ENCODE measurements at regions not wholly inside any gene's neighbourhood (a gene's known extent, or its start where the extent isn't known, plus 50 kb on each side); places are given as distances from the start of the nearest gene placed in this dataset.

- H3K36me3 ChIP-seq (replicated peaks in 1 of 2; ENCODE audit: control insufficient read depth in 1 of 2, insufficient read depth in 2 of 2, low read length in 2 of 2): no peaks in the 10 kb centered on the region
- no peak overlapping the region for H2AFZ ChIP-seq (ENCODE audit: insufficient read depth, low read depth, low read length, poor library complexity, severe bottlenecking)
- H3K9ac ChIP-seq (ENCODE audit: insufficient read depth, low read length, poor library complexity, severe bottlenecking): no peak overlapping the region
- Mint-ChIP-seq H3K4me1 (peaks cover 26% of the 10 kb centered on the region), H3K4me3 (peak overlapping the region in 1 of 2 donors; percentile 61), H3K9me3 (peaks cover 0 to 3% (median 0%) of the 10 kb centered on the region in 7 donors), H3K36me3 (no peaks in the 10 kb centered on the region), H3K27me3 (ENCODE audit: low read depth in 3 of 3) (peaks cover 0 to 6% (median 0%) of the 10 kb centered on the region in 3 donors), H3K27ac (peak overlapping the region; percentile 17 to 79 (median 47))
- no peaks in the 10 kb centered on the region for H3K79me2 ChIP-seq (ENCODE audit: insufficient read depth, low read length)
- intact Hi-C loops (cut with micrococcal nuclease): no loop called here
- H3K27me3 ChIP-seq (ENCODE audit: control insufficient read depth in 2 of 2, insufficient read depth in 2 of 2, low read length in 2 of 2): no peaks in the 10 kb centered on the region
- H3K4me3 ChIP-seq (replicated peaks in 1 of 3; ENCODE audit: low read depth in 2 of 3, low read length in 3 of 3): no peak overlapping the region
- no peak for TF ChIP-seq CTCF (IDR thresholded peaks at IDR 0.05)
- H3K9me3 ChIP-seq (replicated peaks in 1 of 2; ENCODE audit: control insufficient read depth in 1 of 2, insufficient read depth in 1 of 2, low read length in 2 of 2): no peaks in the 10 kb centered on the region
- H3K4me2 ChIP-seq (replicated peaks; ENCODE audit: extremely low read depth, low read length, poor library complexity, severe bottlenecking): no peak overlapping the region
- no peaks in the 10 kb centered on the region for H4K20me1 ChIP-seq (ENCODE audit: insufficient read depth, low read length)
- peak; percentile 21 to 64 (median 24) for DNase-seq
- peak overlapping the region in 1 of 2 donors; percentile 12 for H3K27ac ChIP-seq (ENCODE audit: low read depth in 1 of 2, low read length in 2 of 2)
- WGBS (ENCODE audit: insufficient coverage): no CpG with 5 or more reads among the region's 1 CpG
- H3K4me1 ChIP-seq (ENCODE audit: control insufficient read depth in 1 of 2, insufficient read depth in 2 of 2, low read length in 2 of 2): peaks cover 11 to 24% of the 10 kb centered on the region in 2 donors
Measured at GRCh38 chr5:143583409-143583808, 179.9 kb upstream of the NR3C1 start.

- Mint-ChIP-seq H3K4me1 (peaks cover 26% of the 10 kb centered on the region), H3K27me3 (ENCODE audit: low read depth in 3 of 3) (peaks cover 0 to 6% (median 0%) of the 10 kb centered on the region in 3 donors), H3K36me3 (no peaks in the 10 kb centered on the region), H3K9me3 (peaks cover 0 to 5% (median 0%) of the 10 kb centered on the region in 7 donors), H3K4me3 (no peak overlapping the region), H3K27ac (peak overlapping the region in 6 of 7 donors; percentile 12 to 79 (median 38))
- Histone ChIP-seq H3K4me3 (replicated peaks in 1 of 3; ENCODE audit: low read depth in 2 of 3, low read length in 3 of 3) (no peak overlapping the region), H3K9ac (ENCODE audit: insufficient read depth, low read length, poor library complexity, severe bottlenecking) (no peak overlapping the region), H3K4me1 (ENCODE audit: control insufficient read depth in 1 of 2, insufficient read depth in 2 of 2, low read length in 2 of 2) (peaks cover 11 to 24% of the 10 kb centered on the region in 2 donors), H3K79me2 (ENCODE audit: insufficient read depth, low read length) (no peaks in the 10 kb centered on the region), H3K27ac (ENCODE audit: low read depth in 1 of 2, low read length in 2 of 2) (peak overlapping the region in 1 of 2 donors; percentile 12), H2AFZ (ENCODE audit: insufficient read depth, low read depth, low read length, poor library complexity, severe bottlenecking) (no peak overlapping the region), H3K27me3 (ENCODE audit: control insufficient read depth in 2 of 2, insufficient read depth in 2 of 2, low read length in 2 of 2) (no peaks in the 10 kb centered on the region), H4K20me1 (ENCODE audit: insufficient read depth, low read length) (no peaks in the 10 kb centered on the region), H3K4me2 (replicated peaks; ENCODE audit: extremely low read depth, low read length, poor library complexity, severe bottlenecking) (no peak overlapping the region), H3K9me3 (replicated peaks in 1 of 2; ENCODE audit: control insufficient read depth in 1 of 2, insufficient read depth in 1 of 2, low read length in 2 of 2) (no peaks in the 10 kb centered on the region), H3K36me3 (replicated peaks in 1 of 2; ENCODE audit: control insufficient read depth in 1 of 2, insufficient read depth in 2 of 2, low read length in 2 of 2) (no peaks in the 10 kb centered on the region)
- intact Hi-C loops (cut with micrococcal nuclease): no loop called here
- no peak for TF ChIP-seq CTCF (IDR thresholded peaks at IDR 0.05)
- DNase-seq: peak; percentile 50 to 81 (median 77)
- WGBS (ENCODE audit: insufficient coverage): 10% methylated on average over 2 of the region's 5 CpGs
Measured at GRCh38 chr5:143582869-143583268, 179.4 kb upstream of the NR3C1 start.
